ENCODE measurements at regions not wholly inside any gene's neighbourhood (a gene's known extent, or its start where the extent isn't known, plus 50 kb on each side); places are given as distances from the start of the nearest gene placed in this dataset.
A peak's percentile ranks its signal among the peaks of the same experiment; 100 is the strongest.

GRCh38 chr5:68379275-68380036 is 163.9 kb downstream of the PIK3R1 start:
- DNase-seq (ENCODE audit: low spot score), result no peak

GRCh38 chr5:68380078-68380477 is 164.5 kb downstream of the PIK3R1 start:
- DNase-seq (ENCODE audit: low spot score), result no peak

- no peak for DNase-seq (ENCODE audit: low spot score)
Measured at GRCh38 chr5:68381060-68381459, 165.5 kb downstream of the PIK3R1 start.

- DNase-seq (ENCODE audit: low spot score), result no peak
Measured at GRCh38 chr5:68381909-68382308, 166.4 kb downstream of the PIK3R1 start.

- DNase-seq (ENCODE audit: low spot score), result no peak
Measured at GRCh38 chr5:68382640-68383039, 167.1 kb downstream of the PIK3R1 start.

GRCh38 chr5:68383888-68384310 is 168.3 kb downstream of the PIK3R1 start:
- no peak for DNase-seq (ENCODE audit: low spot score)

- no peak for DNase-seq (ENCODE audit: low spot score)
Measured at GRCh38 chr5:68384936-68385594, 169.5 kb downstream of the PIK3R1 start.

- no peak for DNase-seq (ENCODE audit: low spot score)
Measured at GRCh38 chr5:68385936-68386335, 170.4 kb downstream of the PIK3R1 start.

- DNase-seq (ENCODE audit: low spot score), result no peak
Measured at GRCh38 chr5:68387074-68387796, 171.7 kb downstream of the PIK3R1 start.

GRCh38 chr5:68389618-68390017 is 174.1 kb downstream of the PIK3R1 start:
- no peak for DNase-seq (ENCODE audit: low spot score)

- DNase-seq (ENCODE audit: low spot score), result no peak
Measured at GRCh38 chr5:68392617-68393016, 177.1 kb downstream of the PIK3R1 start.

GRCh38 chr5:68395302-68395701 is 179.7 kb downstream of the PIK3R1 start:
- no peak for DNase-seq (ENCODE audit: low spot score)

GRCh38 chr5:68395926-68396511 is 180.5 kb downstream of the PIK3R1 start:
- DNase-seq (ENCODE audit: low spot score), result no peak

GRCh38 chr5:68396722-68397121 is 181.2 kb downstream of the PIK3R1 start:
- DNase-seq (ENCODE audit: low spot score), result no peak

GRCh38 chr5:68398146-68398812 is 182.7 kb downstream of the PIK3R1 start:
- DNase-seq (ENCODE audit: low spot score), result no peak

GRCh38 chr5:68403301-68403700 is 187.7 kb downstream of the PIK3R1 start:
- DNase-seq (ENCODE audit: low spot score), result no peak

GRCh38 chr5:68404246-68404645 is 188.7 kb downstream of the PIK3R1 start:
- DNase-seq (ENCODE audit: low spot score), result no peak

- DNase-seq (ENCODE audit: low spot score), result peak; percentile 34
Measured at GRCh38 chr5:68405026-68405684, 189.6 kb downstream of the PIK3R1 start.

GRCh38 chr5:68405784-68406743 is 190.5 kb downstream of the PIK3R1 start:
- no peak for DNase-seq (ENCODE audit: low spot score)

GRCh38 chr5:68406767-68407241 is 191.2 kb downstream of the PIK3R1 start:
- DNase-seq (ENCODE audit: low spot score), result no peak
